VCaP (cell line): ENCODE measurements at regions not wholly inside any gene's neighbourhood (a gene's known extent, or its start where the extent isn't known, plus 50 kb on each side); places are given as distances from the start of the nearest gene placed in this dataset.
A peak's percentile ranks its signal among the peaks of the same experiment; 100 is the strongest.

Experiments
- H3K27ac ChIP-seq: fragments of 450-650 bp; 2 replicates; pipeline ENCODE4 v1.5.1; 2017
- TF ChIP-seq, protein P1 (sequence below): fragments of 450-650 bp; conservative IDR thresholded peaks from 2 replicates; pipeline ENCODE4 v1.5.1; 2017; ENCODE audit warnings: mild to moderate bottlenecking, moderate library complexity

DNA sequence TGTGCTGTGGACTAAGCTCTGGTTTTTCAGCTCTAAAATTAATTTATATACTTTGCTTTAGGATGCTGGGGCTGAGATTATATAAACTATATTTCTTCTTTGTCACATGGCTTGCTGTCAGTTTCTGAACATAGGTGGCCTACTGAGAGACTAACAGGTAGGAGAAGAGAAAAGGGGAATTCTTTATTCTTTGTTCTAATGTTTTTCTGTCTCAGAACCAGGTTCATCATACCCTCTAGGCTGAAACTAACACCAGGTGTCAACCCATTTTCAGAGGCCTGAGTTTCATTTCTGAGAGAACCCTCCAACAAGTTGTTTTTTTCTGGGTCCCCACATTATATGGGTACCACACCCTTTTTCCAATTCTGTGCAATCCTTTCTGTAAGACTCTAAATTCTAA, 843.6 kb downstream of the TRIB2 start:
- H3K27ac ChIP-seq: peak overlapping the region; percentile 97
- TF ChIP-seq, protein P1, sequence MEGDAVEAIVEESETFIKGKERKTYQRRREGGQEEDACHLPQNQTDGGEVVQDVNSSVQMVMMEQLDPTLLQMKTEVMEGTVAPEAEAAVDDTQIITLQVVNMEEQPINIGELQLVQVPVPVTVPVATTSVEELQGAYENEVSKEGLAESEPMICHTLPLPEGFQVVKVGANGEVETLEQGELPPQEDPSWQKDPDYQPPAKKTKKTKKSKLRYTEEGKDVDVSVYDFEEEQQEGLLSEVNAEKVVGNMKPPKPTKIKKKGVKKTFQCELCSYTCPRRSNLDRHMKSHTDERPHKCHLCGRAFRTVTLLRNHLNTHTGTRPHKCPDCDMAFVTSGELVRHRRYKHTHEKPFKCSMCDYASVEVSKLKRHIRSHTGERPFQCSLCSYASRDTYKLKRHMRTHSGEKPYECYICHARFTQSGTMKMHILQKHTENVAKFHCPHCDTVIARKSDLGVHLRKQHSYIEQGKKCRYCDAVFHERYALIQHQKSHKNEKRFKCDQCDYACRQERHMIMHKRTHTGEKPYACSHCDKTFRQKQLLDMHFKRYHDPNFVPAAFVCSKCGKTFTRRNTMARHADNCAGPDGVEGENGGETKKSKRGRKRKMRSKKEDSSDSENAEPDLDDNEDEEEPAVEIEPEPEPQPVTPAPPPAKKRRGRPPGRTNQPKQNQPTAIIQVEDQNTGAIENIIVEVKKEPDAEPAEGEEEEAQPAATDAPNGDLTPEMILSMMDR: no peak

DNA sequence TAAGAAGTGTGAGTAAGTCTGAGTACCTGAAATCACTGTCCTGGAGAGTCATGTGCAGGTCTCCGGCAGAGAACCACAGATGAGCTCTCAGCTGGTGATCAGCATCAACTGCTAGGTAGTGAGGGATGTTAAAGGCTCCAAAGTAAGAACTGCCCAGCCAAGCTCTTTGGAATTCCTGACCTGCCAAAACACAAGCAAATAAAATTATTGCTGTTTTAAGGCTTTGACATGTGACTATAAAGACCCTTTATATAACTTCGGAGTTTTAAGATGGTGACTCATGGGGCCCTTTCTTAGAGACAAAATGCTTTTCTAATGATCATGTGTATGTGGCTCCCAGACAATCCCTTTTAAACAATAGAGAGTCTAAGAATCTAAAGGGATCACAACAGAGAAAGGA, 855.7 kb downstream of the TRIB2 start:
- peak overlapping the region; percentile 46 for H3K27ac ChIP-seq
- TF ChIP-seq, protein P1: no peak

DNA sequence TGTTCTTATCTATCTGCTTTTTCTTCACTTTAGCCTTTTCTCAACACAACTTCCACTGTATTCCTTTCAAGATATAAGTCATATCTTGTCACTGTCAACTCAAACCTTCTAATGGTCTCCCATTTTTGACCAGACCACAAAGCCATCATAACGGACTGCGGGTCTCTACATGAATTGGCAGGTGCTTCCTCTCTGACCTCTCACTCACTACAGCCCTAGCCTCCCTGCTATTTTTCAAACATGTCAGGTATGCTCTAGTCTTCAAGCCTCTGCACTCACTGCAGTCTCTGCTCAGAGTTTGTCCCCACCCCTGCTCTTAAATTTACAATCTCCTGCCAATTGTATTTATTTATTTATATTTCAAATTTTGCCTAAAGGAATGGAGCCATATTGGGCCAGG, 858.1 kb downstream of the TRIB2 start:
- TF ChIP-seq, protein P1: no peak
- no peak overlapping the region for H3K27ac ChIP-seq

DNA sequence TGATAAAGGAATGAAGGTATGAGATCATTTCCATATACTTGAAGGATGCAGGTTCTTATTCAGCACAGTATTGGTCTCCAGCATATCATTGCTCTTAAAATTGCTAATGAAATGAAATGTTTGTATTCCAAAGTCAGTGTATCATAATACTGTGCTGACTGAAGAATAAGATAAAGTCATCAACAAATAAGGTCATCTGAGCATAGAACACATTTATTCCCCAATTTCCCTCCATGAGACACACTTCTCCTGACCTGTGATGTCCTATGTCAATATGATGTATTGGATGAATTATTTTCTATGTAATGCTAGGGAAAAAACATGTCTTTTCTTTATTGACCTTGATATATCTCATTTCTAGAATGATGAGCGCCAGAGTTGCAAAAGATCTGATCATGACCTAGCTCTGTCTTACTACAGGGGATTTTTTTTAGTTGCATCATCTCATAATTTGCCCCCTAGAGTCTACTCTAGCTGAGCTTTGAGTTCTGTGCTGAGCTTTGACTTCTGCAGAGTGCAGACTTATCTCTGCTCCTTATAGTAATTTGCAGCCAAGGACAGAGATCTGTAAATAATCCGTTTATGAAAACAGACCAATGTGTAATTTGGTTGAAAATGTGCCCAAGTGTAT, 859.8 kb downstream of the TRIB2 start:
- no peak overlapping the region for H3K27ac ChIP-seq
- TF ChIP-seq, protein P1: no peak

DNA sequence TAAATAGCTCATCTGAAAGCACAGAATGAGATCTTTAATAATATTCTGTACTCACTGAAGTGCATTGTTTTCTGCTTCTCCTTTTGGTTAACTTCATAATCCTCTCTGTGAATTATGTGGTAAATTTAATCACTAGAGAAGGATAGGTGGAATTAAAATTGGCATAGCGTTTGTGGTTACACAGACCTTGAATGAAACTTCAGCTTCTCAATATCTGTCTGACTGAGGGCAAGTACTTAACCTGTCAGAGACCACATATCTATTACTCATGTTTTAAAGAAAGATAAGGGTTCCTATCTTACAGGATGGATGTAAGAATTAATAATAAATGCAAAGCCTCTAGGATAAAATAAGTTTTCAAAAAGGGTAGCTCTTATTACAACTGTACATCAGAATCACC, 861.8 kb downstream of the TRIB2 start:
- H3K27ac ChIP-seq: no peak overlapping the region
- TF ChIP-seq, protein P1: no peak

DNA sequence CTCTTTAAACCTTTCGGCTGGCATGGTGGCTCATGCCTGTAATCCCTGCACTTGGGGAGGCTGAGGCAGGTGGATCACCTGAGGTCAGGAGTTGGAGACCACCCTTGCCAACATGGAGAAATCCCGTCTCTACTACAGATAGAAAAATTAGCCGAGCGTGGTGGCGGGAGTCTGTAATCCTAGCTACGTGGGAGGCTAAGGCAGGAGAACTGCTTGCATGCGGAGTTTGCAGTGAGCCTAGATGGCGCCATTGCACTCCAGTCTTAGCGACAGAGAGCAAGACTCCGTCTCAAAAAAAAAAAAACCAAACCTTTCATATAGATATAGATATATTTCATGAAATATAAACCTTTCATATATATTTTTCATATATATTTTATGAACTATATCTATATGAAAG, 864.7 kb downstream of the TRIB2 start:
- TF ChIP-seq, protein P1: no peak; the same call in 1 of the 2 replicates
- no peak overlapping the region for H3K27ac ChIP-seq

DNA sequence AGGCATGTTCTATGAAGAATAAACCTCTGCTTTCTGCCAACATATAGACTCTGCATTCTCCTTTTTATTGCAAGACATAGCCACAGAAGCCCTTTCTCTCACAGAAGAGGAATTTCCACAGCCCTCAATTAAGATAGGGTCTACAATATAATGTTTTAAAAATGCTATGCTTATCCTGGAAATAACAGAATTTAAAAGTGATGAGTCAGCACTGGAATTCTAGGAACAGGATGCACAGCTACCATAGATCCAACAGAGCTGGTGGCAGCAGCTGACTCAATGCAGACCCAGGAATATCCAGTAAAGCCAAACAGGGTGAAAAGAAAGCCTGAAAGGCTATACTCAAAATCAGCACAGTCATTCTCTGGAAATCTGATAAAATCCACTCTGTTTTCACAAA, 866.9 kb downstream of the TRIB2 start:
- H3K27ac ChIP-seq: no peak overlapping the region
- TF ChIP-seq, protein P1: no peak

DNA sequence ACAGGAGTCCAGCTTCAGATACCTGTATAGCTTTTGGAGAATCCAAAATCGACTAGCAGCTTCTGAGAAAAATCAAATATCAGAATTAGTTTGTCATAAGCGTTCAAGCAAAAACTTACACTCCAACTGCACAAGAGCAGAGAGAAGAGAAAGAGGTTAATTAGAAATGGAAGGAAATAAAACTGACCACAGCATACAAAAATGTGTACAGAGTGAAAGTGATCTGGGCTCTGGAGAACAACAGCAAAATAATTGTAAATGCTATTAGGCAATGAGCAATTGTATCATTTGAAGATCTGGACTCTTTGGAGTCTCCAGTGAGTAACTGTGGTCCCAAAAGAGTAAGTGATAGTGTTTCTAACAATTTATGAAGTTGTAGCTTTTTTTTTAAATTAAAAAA, 867.3 kb downstream of the TRIB2 start:
- no peak overlapping the region for H3K27ac ChIP-seq
- TF ChIP-seq, protein P1: no peak
